Naive thymus-derived CD4-positive, alpha-beta T cell (primary cell): ENCODE measurements at regions not wholly inside any gene's neighbourhood (a gene's known extent, or its start where the extent isn't known, plus 50 kb on each side); places are given as distances from the start of the nearest gene placed in this dataset.

Experiments
- ATAC-seq: fragments of 150-1000 bp; cut with Tn5 transposase; 2 replicates; pipeline ENCODE4 v1.10.0; 2021; ENCODE audit warnings: mild to moderate bottlenecking, moderate library complexity
- CTCF ChIA-PET: fragments of 350-600 bp; sonication (Branson Sonifier 250); formaldehyde crosslinking; loops from one replicate; lab custom pipeline; 2021; ENCODE audit warnings: antibody characterized with exemption; lab: Charles Lee
- POLR2A ChIA-PET: fragments of 350-600 bp; sonication (Branson Sonifier 250); formaldehyde crosslinking; loops from one replicate; lab custom pipeline; 2021; ENCODE audit warnings: antibody characterized with exemption, inconsistent platforms; lab: Charles Lee
- DNase-seq, 9 donors: peaks; one replicate each; pipeline versions ENCODE4 v3.0.0 to v3.0.0-alpha.2; 2020 to 2022; ENCODE audit warnings: mixed read lengths in 1 of 9
- H3K27ac ChIP-seq: one replicate; pipeline ENCODE4 v1.7.0; 2013; ENCODE audit warnings: mild to moderate bottlenecking, low read depth, low read length, moderate library complexity
- H3K27me3 ChIP-seq, 2 donors: one replicate each; pipeline ENCODE4 v1.7.0; 2013; ENCODE audit warnings: low read length in 2 of 2, mild to moderate bottlenecking in 2 of 2, moderate library complexity in 2 of 2; ENCODE audit not compliant: control insufficient read depth in 2 of 2, insufficient read depth in 2 of 2
- H3K36me3 ChIP-seq, 3 experiments: 1 replicate in 2 of 3; 2 replicates in 1 of 3; pipeline ENCODE4 v1.7.0; 2013; ENCODE audit warnings: low read length in 3 of 3, mild to moderate bottlenecking in 3 of 3, moderate library complexity in 1 of 3; ENCODE audit not compliant: insufficient read depth in 3 of 3, control insufficient read depth in 2 of 3
- H3K4me1 ChIP-seq, 2 donors: one replicate each; pipeline ENCODE4 v1.7.0; 2013; ENCODE audit warnings: low read length in 2 of 2, mild to moderate bottlenecking in 2 of 2, moderate library complexity in 1 of 2; ENCODE audit not compliant: control insufficient read depth in 2 of 2, insufficient read depth in 2 of 2
- H3K4me3 ChIP-seq: 2 replicates; pipeline ENCODE4 v1.7.0; 2013; ENCODE audit warnings: mild to moderate bottlenecking, low read length
- H3K9me3 ChIP-seq, 3 experiments: 1 replicate in 2 of 3; 2 replicates in 1 of 3; pipeline ENCODE4 v1.7.0; 2013; ENCODE audit warnings: low read length in 3 of 3; ENCODE audit not compliant: control insufficient read depth in 2 of 3
- H3K27ac Mint-ChIP-seq, 9 donors: one replicate each; pipeline ENCODE4 v1.8.0; 2020 to 2022; ENCODE audit warnings: mixed read lengths in 9 of 9, mild to moderate bottlenecking in 8 of 9, moderate library complexity in 5 of 9, inconsistent platforms in 2 of 9
- H3K27me3 Mint-ChIP-seq, 5 donors: one replicate each; pipeline ENCODE4 v1.8.0; 2021 to 2022; ENCODE audit warnings: mixed read lengths in 5 of 5, mild to moderate bottlenecking in 1 of 5
- H3K36me3 Mint-ChIP-seq, 5 donors: one replicate each; pipeline ENCODE4 v1.8.0; 2020 to 2022; ENCODE audit warnings: mixed read lengths in 5 of 5, mild to moderate bottlenecking in 3 of 5, inconsistent platforms in 1 of 5
- H3K4me1 Mint-ChIP-seq, 7 donors: one replicate each; pipeline ENCODE4 v1.8.0; 2020 to 2022; ENCODE audit warnings: mixed read lengths in 7 of 7, mild to moderate bottlenecking in 3 of 7, inconsistent platforms in 1 of 7
- H3K4me3 Mint-ChIP-seq, 10 donors: one replicate each; pipeline ENCODE4 v1.8.0; 2020 to 2022; ENCODE audit warnings: mild to moderate bottlenecking in 10 of 10, mixed read lengths in 10 of 10, moderate library complexity in 6 of 10, inconsistent platforms in 2 of 10
- H3K9me3 Mint-ChIP-seq, 11 donors: one replicate each; pipeline ENCODE4 v1.8.0; 2020 to 2022; ENCODE audit warnings: mixed read lengths in 11 of 11, mild to moderate bottlenecking in 4 of 11, inconsistent platforms in 1 of 11, moderate library complexity in 1 of 11
- intact Hi-C, 2 donors: fragments of 100-400 bp; cut with micrococcal nuclease; formaldehyde crosslinking; loops; one replicate each; pipeline ENCODE4 v1.15.1; 2023

GRCh38 chr17:33642002-33642401, 348.9 kb upstream of the ASIC2 start:
- ATAC-seq = no peak
- H3K27ac Mint-ChIP-seq = no peak overlapping the region
- CTCF ChIA-PET = no interaction called here
- peaks cover 0 to 33% (median 13%) of the 10 kb centered on the region in 11 donors for H3K9me3 Mint-ChIP-seq
- H3K4me3 Mint-ChIP-seq = no peak overlapping the region
- H3K4me3 ChIP-seq = no peak overlapping the region
- no peak for DNase-seq
- H3K27me3 Mint-ChIP-seq = peaks cover 5 to 36% (median 13%) of the 10 kb centered on the region in 5 donors
- H3K36me3 Mint-ChIP-seq = peaks cover 0 to 7% (median 0%) of the 10 kb centered on the region in 5 donors
- POLR2A ChIA-PET = no interaction called here
- H3K4me1 Mint-ChIP-seq = peaks cover 5 to 11% (median 7%) of the 10 kb centered on the region in 7 donors
- H3K4me1 ChIP-seq = peaks cover 0 to 5% of the 10 kb centered on the region in 2 donors
- intact Hi-C loops = no loop called here
- peaks cover 0 to 20% (median 0%) of the 10 kb centered on the region in 3 experiments for H3K9me3 ChIP-seq
- H3K36me3 ChIP-seq = no peaks in the 10 kb centered on the region
- no peak overlapping the region for H3K27ac ChIP-seq
- H3K27me3 ChIP-seq = no peaks in the 10 kb centered on the region

GRCh38 chr17:33647956-33648355, 354.9 kb upstream of the ASIC2 start:
- H3K36me3 Mint-ChIP-seq = no peaks in the 10 kb centered on the region
- ATAC-seq (no peak), DNase-seq (no peak)
- intact Hi-C loops = no loop called here
- H3K4me3 ChIP-seq = no peak overlapping the region
- no peak overlapping the region for H3K27ac Mint-ChIP-seq
- H3K36me3 ChIP-seq = no peaks in the 10 kb centered on the region
- ChIA-PET CTCF (no interaction called here), POLR2A (no interaction called here)
- peaks cover 0 to 6% (median 0%) of the 10 kb centered on the region in 11 donors for H3K9me3 Mint-ChIP-seq
- H3K4me3 Mint-ChIP-seq = no peak overlapping the region
- peaks cover 0 to 2% (median 0%) of the 10 kb centered on the region in 7 donors for H3K4me1 Mint-ChIP-seq
- peaks cover 10 to 28% (median 15%) of the 10 kb centered on the region in 5 donors for H3K27me3 Mint-ChIP-seq
- H3K27me3 ChIP-seq = no peaks in the 10 kb centered on the region
- no peaks in the 10 kb centered on the region for H3K4me1 ChIP-seq
- no peak overlapping the region for H3K27ac ChIP-seq
- H3K9me3 ChIP-seq = no peaks in the 10 kb centered on the region

- Mint-ChIP-seq H3K4me1 (no peaks in the 10 kb centered on the region), H3K36me3 (no peaks in the 10 kb centered on the region), H3K27ac (no peak overlapping the region), H3K27me3 (peaks cover 9 to 18% (median 10%) of the 10 kb centered on the region in 5 donors), H3K9me3 (peaks cover 0 to 1% (median 0%) of the 10 kb centered on the region in 11 donors), H3K4me3 (no peak overlapping the region)
- ChIA-PET POLR2A (no interaction called here), CTCF (no interaction called here)
- DNase-seq (no peak), ATAC-seq (no peak)
- intact Hi-C loops = no loop called here
- Histone ChIP-seq H3K27me3 (no peaks in the 10 kb centered on the region), H3K9me3 (no peaks in the 10 kb centered on the region), H3K4me3 (no peak overlapping the region), H3K36me3 (no peaks in the 10 kb centered on the region), H3K27ac (no peak overlapping the region), H3K4me1 (no peaks in the 10 kb centered on the region)
Measured at GRCh38 chr17:33650304-33650703, 357.2 kb upstream of the ASIC2 start.

- H3K9me3 Mint-ChIP-seq = peaks cover 0 to 1% (median 0%) of the 10 kb centered on the region in 11 donors
- H3K27ac ChIP-seq = no peak overlapping the region
- POLR2A ChIA-PET = no interaction called here
- H3K27me3 ChIP-seq = no peaks in the 10 kb centered on the region
- DNase-seq (no peak), ATAC-seq (no peak)
- no peak overlapping the region for H3K4me3 Mint-ChIP-seq
- CTCF ChIA-PET = no interaction called here
- H3K27me3 Mint-ChIP-seq = peaks cover 7 to 9% (median 9%) of the 10 kb centered on the region in 5 donors
- no peaks in the 10 kb centered on the region for H3K36me3 Mint-ChIP-seq
- intact Hi-C loops = no loop called here
- H3K4me3 ChIP-seq = no peak overlapping the region
- no peaks in the 10 kb centered on the region for H3K4me1 ChIP-seq
- no peaks in the 10 kb centered on the region for H3K36me3 ChIP-seq
- no peaks in the 10 kb centered on the region for H3K9me3 ChIP-seq
- H3K27ac Mint-ChIP-seq = no peak overlapping the region
- no peaks in the 10 kb centered on the region for H3K4me1 Mint-ChIP-seq
Measured at GRCh38 chr17:33651686-33652085, 358.6 kb upstream of the ASIC2 start.

GRCh38 chr17:33652731-33653398, 359.8 kb upstream of the ASIC2 start:
- H3K27ac Mint-ChIP-seq = peak overlapping the region in 1 of 9 donors; percentile 8
- H3K36me3 Mint-ChIP-seq = no peaks in the 10 kb centered on the region
- ATAC-seq = no peak
- POLR2A ChIA-PET = no interaction called here
- Histone ChIP-seq H3K27ac (no peak overlapping the region), H3K4me1 (no peaks in the 10 kb centered on the region), H3K4me3 (no peak overlapping the region), H3K27me3 (no peaks in the 10 kb centered on the region), H3K9me3 (no peaks in the 10 kb centered on the region), H3K36me3 (no peaks in the 10 kb centered on the region)
- DNase-seq = no peak
- H3K4me3 Mint-ChIP-seq = no peak overlapping the region
- peaks cover 0 to 1% (median 0%) of the 10 kb centered on the region in 11 donors for H3K9me3 Mint-ChIP-seq
- intact Hi-C loops = no loop called here
- no peaks in the 10 kb centered on the region for H3K4me1 Mint-ChIP-seq
- peaks cover 4 to 9% (median 5%) of the 10 kb centered on the region in 5 donors for H3K27me3 Mint-ChIP-seq
- CTCF ChIA-PET = no interaction called here

GRCh38 chr17:33653399-33653788, 360.3 kb upstream of the ASIC2 start:
- Mint-ChIP-seq H3K4me3 (no peak overlapping the region), H3K36me3 (no peaks in the 10 kb centered on the region), H3K27ac (peak overlapping the region in 1 of 9 donors; percentile 8), H3K4me1 (no peaks in the 10 kb centered on the region), H3K27me3 (peaks cover 4 to 9% (median 5%) of the 10 kb centered on the region in 5 donors), H3K9me3 (no peaks in the 10 kb centered on the region)
- no peak overlapping the region for H3K4me3 ChIP-seq
- intact Hi-C loops = no loop called here
- POLR2A ChIA-PET = no interaction called here
- no peaks in the 10 kb centered on the region for H3K36me3 ChIP-seq
- ATAC-seq = no peak
- no peaks in the 10 kb centered on the region for H3K9me3 ChIP-seq
- no peaks in the 10 kb centered on the region for H3K4me1 ChIP-seq
- CTCF ChIA-PET = no interaction called here
- DNase-seq = no peak
- no peak overlapping the region for H3K27ac ChIP-seq
- no peaks in the 10 kb centered on the region for H3K27me3 ChIP-seq

- no peaks in the 10 kb centered on the region for H3K36me3 ChIP-seq
- no peaks in the 10 kb centered on the region for H3K4me1 ChIP-seq
- ChIA-PET CTCF (no interaction called here), POLR2A (no interaction called here)
- Mint-ChIP-seq H3K4me3 (no peak overlapping the region), H3K4me1 (no peaks in the 10 kb centered on the region), H3K9me3 (peaks cover 0 to 3% (median 0%) of the 10 kb centered on the region in 11 donors), H3K27me3 (peaks cover 0 to 4% (median 0%) of the 10 kb centered on the region in 5 donors), H3K36me3 (no peaks in the 10 kb centered on the region), H3K27ac (no peak overlapping the region)
- DNase-seq (no peak), ATAC-seq (no peak)
- H3K4me3 ChIP-seq = no peak overlapping the region
- no peaks in the 10 kb centered on the region for H3K27me3 ChIP-seq
- H3K27ac ChIP-seq = no peak overlapping the region
- no peaks in the 10 kb centered on the region for H3K9me3 ChIP-seq
- intact Hi-C loops = no loop called here
Measured at GRCh38 chr17:33657181-33657580, 364.1 kb upstream of the ASIC2 start.
